ENCODE measurements at regions not wholly inside any gene's neighbourhood (a gene's known extent, or its start where the extent isn't known, plus 50 kb on each side); places are given as distances from the start of the nearest gene placed in this dataset.
"Not testable (repeated sequence)": the region's sequence is repeated elsewhere in the genome, so short reads cannot be mapped to it uniquely, and the experiment has no call there.

DNA sequence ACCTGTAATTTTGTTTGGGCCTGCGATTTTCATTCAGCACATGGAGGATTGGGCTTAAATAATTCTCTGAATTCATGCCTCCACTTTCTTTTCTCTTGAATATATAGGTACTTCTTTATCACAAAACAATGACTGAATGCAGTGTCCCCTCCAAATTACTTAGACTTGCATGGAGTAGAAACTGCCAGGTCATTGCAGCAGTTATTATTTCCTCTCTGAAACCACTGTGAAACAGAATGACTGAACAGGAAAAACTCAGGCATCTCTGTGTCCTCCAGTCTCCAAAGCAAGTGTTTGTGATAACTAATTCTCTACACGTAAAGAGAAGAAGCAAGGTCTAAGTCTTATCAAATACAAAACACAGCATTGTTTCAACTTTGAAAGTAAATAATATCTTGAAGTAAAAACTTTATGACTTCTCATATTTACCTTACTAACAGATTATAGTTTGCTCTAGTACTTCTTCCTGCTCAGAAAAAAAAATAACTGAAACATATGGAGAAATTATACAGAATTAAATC lies 144.5 kb upstream of the DIAPH2 start:
- H3K27me3 ChIP-seq, result peaks cover 0 to 5% of the 10 kb centered on the region in 2 donors
- H3K4me1 ChIP-seq, result no peaks in the 10 kb centered on the region
- intact Hi-C loops (cut with DNase I), result no loop called here
- TF ChIP-seq CTCF (IDR thresholded peaks at IDR 0.05) (no peak), POLR2A (IDR thresholded peaks at IDR 0.05) (no peak)
- H3K36me3 ChIP-seq, result no peaks in the 10 kb centered on the region
- no peak overlapping the region for H3K4me3 ChIP-seq
- H3K27ac ChIP-seq, result no peak overlapping the region
- no peaks in the 10 kb centered on the region for H3K9me3 ChIP-seq
- 33% methylated on average over 2 of the region's 2 CpGs for WGBS (ENCODE audit: insufficient coverage, low coverage, low lambda C conversion rate, missing lambda C conversion rate)
- DNase-seq (no peak), ATAC-seq (no peak)

DNA sequence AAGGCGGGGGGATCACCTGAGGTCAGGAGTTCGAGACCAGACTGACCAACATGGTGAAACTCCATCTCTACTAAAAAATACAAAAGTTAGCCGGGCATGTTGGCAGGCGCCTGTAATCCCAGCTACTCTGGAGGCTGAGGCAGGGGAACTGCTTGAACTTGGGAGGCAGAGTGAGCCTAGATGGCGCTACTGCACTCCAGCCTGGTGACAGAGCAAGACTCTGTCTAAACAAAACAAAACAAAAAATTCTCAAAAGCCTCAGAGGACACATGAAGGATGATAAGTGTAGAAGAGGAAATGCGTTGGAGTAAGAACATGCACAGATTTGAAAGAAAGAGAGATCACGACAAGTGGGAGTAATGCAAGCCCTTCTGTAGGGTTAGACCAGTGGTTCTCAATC lies 138.4 kb upstream of the DIAPH2 start:
- H3K9me3 ChIP-seq; intact Hi-C loops (cut with DNase I); H3K27ac ChIP-seq; DNase-seq; H3K4me1 ChIP-seq; H3K36me3 ChIP-seq; H3K4me3 ChIP-seq; H3K27me3 ChIP-seq: not testable (repeated sequence)
- peak in 2 of 4 donors; percentile 22 to 30 for ATAC-seq
- WGBS (ENCODE audit: insufficient coverage, low coverage, low lambda C conversion rate, missing lambda C conversion rate), result 52% methylated on average over 7 of the region's 7 CpGs
- peak in 3 of 4 donors; percentile 10 to 24 (median 20) for TF ChIP-seq CTCF (IDR thresholded peaks at IDR 0.05)

- no peak for TF ChIP-seq POLR2A (IDR thresholded peaks at IDR 0.05)
- no peak for TF ChIP-seq CTCF (IDR thresholded peaks at IDR 0.05)
- WGBS (ENCODE audit: insufficient coverage, low coverage, low lambda C conversion rate, missing lambda C conversion rate), result 46% methylated on average over 6 of the region's 6 CpGs
- H3K27ac ChIP-seq, result no peak overlapping the region
- DNase-seq, result no peak
- no peaks in the 10 kb centered on the region for H3K36me3 ChIP-seq
- H3K4me1 ChIP-seq, result no peaks in the 10 kb centered on the region
- no peak for ATAC-seq
- H3K27me3 ChIP-seq, result peaks cover 0 to 4% of the 10 kb centered on the region in 2 donors
- H3K4me3 ChIP-seq, result no peak overlapping the region
- intact Hi-C loops (cut with DNase I), result no loop called here
- no peaks in the 10 kb centered on the region for H3K9me3 ChIP-seq
Observed at GRCh38 chrX:96551322-96551872, 133.2 kb upstream of the DIAPH2 start.

DNA sequence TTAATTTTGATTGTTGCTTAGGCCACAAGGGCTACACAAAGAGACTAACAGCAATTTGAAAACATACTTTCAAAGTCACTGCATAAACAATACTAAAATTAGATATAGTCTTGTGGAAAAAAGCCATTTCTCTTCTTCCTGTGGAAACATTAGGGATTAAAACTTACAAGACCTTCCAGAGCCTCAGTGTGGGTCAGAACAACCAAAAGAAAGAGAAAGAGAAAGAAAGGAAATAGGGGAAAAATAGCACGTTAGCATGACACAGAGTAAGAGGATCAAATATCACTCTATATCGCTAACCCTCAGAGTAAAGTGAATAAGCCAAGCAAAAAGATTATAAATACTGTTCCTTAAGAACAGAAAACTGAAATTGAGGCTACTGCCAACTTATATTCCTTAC lies 127.8 kb upstream of the DIAPH2 start:
- Histone ChIP-seq H3K4me1 (no peaks in the 10 kb centered on the region), H3K9me3 (no peaks in the 10 kb centered on the region), H3K27ac (no peak overlapping the region), H3K27me3 (no peaks in the 10 kb centered on the region), H3K36me3 (no peaks in the 10 kb centered on the region), H3K4me3 (no peak overlapping the region)
- no peak for TF ChIP-seq CTCF (IDR thresholded peaks at IDR 0.05)
- TF ChIP-seq POLR2A (IDR thresholded peaks at IDR 0.05), result no peak
- DNase-seq, result no peak
- 70% methylated on average over 2 of the region's 2 CpGs for WGBS (ENCODE audit: insufficient coverage, low coverage, low lambda C conversion rate, missing lambda C conversion rate)
- intact Hi-C loops (cut with DNase I), result no loop called here
- no peak for ATAC-seq

DNA sequence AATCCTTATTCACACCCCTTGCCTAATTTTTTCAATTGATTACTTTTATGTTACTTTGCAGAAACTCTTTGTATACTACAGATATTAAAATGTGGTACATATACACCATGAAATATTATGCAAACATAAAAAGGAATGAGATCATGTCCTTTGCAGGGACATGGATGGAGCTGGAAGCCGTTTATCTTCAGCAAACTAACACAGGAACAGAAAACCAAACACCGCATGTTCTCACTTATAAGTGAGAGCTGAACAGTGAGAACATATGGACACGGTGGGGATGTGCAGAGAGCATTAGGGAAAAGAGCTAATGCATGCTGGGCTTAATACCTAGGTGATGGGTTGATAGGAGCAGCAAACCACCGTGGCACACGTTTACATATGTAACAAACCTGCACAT lies 123.5 kb upstream of the DIAPH2 start:
- H3K36me3 ChIP-seq; H3K27me3 ChIP-seq; H3K27ac ChIP-seq; DNase-seq; H3K9me3 ChIP-seq; H3K4me1 ChIP-seq; ATAC-seq; intact Hi-C loops (cut with DNase I); H3K4me3 ChIP-seq: not testable (repeated sequence)
- WGBS (ENCODE audit: insufficient coverage, low coverage, low lambda C conversion rate, missing lambda C conversion rate), result 43% methylated on average over 5 of the region's 5 CpGs

Data from right lobe of liver (tissue), 6 donors.